NCI-H2196 (cell line): ENCODE measurements at regions not wholly inside any gene's neighbourhood (a gene's known extent, or its start where the extent isn't known, plus 50 kb on each side); places are given as distances from the start of the nearest gene placed in this dataset.
A peak's percentile ranks its signal among the peaks of the same experiment; 100 is the strongest.

Source experiments
- DNase-seq: peaks from one replicate; lab custom pipeline; 2025; ENCODE audit not compliant: unreplicated experiment; lab: John Stamatoyannopoulos, UW

DNA sequence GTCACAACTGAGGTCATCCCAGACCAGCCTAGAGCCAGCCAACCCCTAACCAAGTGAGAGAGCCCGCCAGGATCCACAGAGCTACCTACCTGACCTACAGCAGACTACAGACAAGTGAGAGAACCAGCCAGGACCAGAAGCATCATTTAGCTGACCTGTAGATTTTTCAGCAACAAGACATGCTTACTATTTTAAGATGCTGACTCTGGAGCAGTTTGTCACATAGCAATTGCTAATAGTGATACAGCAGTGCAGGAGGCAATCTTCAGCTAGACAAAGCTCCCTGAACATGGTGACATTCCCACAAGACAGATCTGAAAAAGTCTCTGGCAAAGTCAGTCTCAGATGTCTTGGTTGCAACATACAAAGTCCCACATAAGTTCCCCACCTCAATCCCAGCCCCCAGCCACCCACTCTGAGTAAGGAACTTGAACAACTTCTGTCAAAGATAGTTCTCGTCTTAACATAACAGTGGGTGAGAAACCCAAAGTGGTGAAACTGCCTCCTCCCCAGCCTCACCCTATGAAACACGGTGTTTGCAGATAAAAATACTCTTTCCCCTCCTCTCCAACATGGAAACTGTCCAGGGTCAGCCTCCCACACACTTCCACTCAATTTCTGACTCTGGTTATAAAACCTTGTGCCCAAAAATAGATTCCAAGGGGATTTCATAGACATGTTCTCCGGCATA lies 120.3 kb upstream of the SLC6A11 start:
- no peak for DNase-seq

GRCh38 chr3:10697918-10698317 lies 118.1 kb upstream of the SLC6A11 start:
- no peak for DNase-seq

- no peak for DNase-seq
Observed at GRCh38 chr3:10700821-10701220, 115.2 kb upstream of the SLC6A11 start.

- no peak for DNase-seq
Observed at GRCh38 chr3:10702961-10703740, 112.9 kb upstream of the SLC6A11 start.

DNA sequence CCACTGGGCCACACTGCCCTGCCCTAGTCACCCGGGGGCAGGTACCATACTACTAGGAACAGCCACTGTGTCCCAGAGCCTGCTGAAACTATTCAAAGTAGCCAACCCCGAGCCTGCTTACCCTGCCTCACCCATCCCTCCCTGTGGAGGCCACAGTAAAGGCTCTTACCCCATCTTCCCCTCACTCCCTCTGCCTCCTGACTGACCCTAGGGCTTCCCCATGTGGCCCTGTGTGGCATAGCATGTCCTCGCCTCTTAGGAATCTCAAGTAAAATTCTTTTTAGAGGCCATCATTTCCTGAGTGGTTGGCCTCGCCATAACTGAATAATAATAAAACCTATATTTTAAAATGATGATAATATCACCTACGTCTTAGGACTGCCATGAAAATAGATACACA lies 112.2 kb upstream of the SLC6A11 start:
- no peak for DNase-seq

DNA sequence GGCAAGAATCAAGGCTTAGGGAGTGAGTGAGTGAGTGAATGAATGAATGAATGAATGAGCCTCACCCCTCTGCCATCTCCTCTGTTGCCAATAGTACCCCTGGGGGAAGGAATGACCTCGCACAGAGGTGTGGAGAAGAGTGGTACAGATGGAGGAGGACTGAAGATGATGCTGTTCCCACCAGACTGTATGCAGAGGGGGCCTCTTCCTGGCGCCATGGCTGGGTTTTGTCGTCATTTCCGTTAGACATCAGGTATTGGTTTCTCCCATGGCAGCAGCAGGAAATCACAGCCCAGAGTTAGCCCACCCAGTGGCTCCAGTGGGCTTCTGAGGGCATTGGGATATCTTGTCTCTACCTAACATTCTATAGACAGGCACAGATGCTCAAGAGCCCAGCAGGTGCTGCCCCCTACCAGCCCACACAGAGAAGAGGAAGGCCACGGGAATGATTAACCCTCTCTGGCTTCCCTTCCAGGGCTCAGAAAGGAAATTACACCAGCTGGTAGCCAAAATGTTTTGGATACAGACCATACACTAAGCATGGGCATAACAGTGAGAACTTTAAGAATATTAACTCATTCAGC lies 109.8 kb upstream of the SLC6A11 start:
- no peak for DNase-seq

DNA sequence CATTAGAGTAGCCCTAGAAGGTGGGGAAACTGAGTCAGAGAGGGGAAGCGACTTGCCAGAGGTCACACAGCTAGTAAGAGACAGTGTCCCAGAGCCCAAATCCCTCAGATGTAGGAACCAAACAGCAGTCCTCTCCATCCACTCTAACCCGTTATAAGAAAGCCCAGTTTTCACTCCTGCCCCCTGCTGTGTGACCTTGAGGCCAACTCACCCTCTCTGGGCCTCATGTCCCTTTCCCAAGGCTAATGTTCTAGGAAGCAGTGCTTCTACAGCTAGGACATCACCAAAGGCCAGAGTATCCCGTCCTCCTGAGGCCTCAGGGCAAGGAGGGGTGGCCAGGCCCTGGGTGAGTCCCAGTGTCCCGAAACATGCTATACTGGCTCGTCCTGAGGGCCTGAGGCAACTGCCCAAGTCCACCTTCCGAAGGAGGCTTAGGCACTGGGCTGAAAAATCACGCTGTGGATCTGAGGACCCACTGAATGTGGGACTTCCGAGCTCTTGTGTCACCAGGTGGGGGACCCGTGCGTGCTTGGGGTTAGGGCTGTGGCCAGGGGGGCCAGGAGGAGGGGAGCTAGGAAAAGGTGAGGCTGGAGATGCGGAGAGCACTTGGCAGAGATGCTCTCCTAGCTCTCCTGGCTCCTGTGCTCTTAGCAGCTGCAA lies 109.2 kb upstream of the SLC6A11 start:
- no peak for DNase-seq

- DNase-seq, result no peak
Observed at GRCh38 chr3:10707400-10708215, 108.4 kb upstream of the SLC6A11 start.

DNA sequence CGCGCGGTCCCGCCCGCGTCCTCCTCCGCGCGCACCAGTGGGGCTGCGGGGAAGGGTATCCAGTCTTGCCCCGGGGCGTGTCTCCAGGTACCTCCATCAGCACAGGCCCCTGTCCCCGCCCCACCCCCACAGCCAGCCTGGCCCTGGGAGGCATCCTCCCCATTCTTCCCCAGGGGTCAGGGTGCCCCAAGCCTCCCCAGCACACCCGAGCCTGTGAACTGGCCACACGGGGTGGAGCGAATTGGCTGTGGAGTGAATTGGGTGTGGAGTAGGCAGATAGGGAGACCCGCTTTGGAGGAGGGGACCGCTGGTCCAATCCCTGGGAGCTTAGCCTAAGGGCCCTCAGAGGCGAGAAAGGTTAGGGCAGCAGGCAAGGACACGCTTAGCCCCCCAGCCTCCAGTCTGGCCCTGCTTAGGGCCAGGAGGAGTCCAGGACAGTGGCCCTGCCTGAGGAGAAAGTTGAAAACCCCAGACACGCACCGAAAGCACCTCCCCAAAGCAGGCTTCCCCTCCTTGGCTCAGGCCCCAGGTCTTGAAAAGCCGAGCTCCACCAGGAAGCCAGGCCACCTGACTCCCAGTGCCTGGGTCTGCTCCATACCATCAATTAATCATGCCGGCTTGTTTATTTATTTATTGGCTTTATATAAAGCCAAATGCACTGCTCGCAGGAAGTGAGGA lies 107.7 kb upstream of the SLC6A11 start:
- DNase-seq, result no peak

GRCh38 chr3:10709110-10709781 lies 106.8 kb upstream of the SLC6A11 start:
- DNase-seq, result peak; percentile 9

- no peak for DNase-seq
Observed at GRCh38 chr3:10712121-10712520, 103.9 kb upstream of the SLC6A11 start.

GRCh38 chr3:10713656-10714055 lies 102.4 kb upstream of the SLC6A11 start:
- no peak for DNase-seq

GRCh38 chr3:10715886-10716285 lies 100.1 kb upstream of the SLC6A11 start:
- DNase-seq, result no peak

- no peak for DNase-seq
Observed at GRCh38 chr3:10716964-10717363, 99.1 kb upstream of the SLC6A11 start.

DNA sequence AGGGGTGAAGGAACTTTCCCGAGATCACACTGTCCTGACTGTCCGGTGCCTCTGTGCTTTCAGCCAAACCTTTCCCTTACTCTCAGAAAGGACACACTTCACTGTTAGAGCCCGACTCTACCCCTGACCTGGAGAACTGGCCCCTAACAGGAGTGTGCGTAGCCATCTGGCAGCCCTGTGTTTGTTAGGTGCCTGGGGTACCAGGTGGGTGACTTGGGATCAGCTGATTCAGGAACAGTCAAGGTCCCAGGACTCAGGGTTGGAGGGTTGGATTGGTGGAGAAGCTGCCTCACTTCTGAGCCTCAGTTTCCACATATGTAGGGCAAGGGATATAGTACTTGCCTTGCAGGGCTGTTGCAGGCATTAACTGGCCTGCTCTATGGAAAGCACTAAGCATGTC lies 98.3 kb upstream of the SLC6A11 start:
- DNase-seq, result no peak

DNA sequence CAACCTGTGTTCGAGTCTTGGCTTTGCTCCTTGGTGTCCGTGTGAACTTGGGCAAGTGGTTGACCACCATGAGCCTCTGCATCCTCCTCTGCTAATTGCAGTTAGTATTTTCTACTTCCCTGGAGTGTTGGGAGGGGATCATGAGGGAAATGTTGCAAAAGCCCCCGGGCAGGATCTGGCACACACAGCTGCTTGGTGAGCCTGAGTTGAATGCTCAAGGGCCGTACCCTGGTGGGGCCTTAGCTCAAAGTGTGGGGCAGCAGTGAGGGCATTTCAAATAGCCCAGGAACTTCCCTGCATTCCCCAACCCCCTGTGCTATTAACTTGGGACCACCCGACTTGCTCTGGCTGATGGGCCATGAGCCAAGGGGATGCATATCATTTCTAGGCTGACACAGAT lies 94.9 kb upstream of the SLC6A11 start:
- no peak for DNase-seq

DNA sequence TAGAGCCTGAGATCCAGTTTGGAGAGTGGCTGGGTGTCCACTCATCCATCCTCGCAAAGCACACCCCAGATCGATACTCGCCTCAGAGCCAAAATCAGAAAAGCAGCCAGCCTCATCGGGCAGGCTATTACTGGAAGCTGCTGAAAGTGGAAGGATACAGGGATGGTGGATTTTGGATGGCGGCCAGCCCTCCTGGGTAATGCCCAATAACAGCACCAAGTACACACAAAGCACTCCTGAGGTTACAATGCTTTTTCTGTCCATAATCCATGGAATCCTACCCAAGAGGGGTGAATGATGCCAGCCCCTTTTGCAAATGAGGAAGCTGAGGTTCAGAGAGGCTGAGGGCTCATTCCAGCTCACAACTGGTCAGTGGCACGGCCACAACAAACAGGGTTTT lies 93.1 kb upstream of the SLC6A11 start:
- DNase-seq, result no peak

GRCh38 chr3:10723991-10724390 lies 92.0 kb upstream of the SLC6A11 start:
- no peak for DNase-seq

- DNase-seq, result no peak
Observed at GRCh38 chr3:10725067-10725466, 91.0 kb upstream of the SLC6A11 start.

DNA sequence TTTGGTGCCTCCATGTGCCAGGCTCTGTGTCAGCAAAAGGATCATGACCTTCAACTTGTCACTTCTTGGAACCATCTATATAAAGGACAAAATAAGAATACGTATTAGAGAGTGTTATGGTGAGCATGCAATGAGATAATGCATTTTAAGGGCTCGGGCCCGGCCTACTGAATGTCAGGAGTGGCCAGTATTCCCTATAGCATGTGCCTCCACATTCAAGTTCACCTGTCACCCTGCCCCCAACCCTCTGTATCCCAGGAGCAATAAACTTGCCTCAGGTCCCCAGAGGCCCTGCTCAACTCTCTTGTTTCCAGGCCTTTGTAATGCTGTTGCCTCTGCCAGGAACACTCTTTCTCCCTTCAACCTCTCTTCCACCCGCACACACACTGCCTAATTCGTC lies 90.2 kb upstream of the SLC6A11 start:
- no peak for DNase-seq
